ENCODE measurements at regions not wholly inside any gene's neighbourhood (a gene's known extent, or its start where the extent isn't known, plus 50 kb on each side); places are given as distances from the start of the nearest gene placed in this dataset.
"Not testable (repeated sequence)": the region's sequence is repeated elsewhere in the genome, so short reads cannot be mapped to it uniquely, and the experiment has no call there.

- Histone ChIP-seq H3K27me3 (ENCODE audit: control insufficient read depth, insufficient read depth) (no peaks in the 10 kb centered on the region), H3K27ac (ENCODE audit: low read length) (no peak overlapping the region), H3K9me3 (ENCODE audit: control insufficient read depth, low read length) (no peaks in the 10 kb centered on the region), H3K4me3 (ENCODE audit: low read length) (no peak overlapping the region), H3K4me1 (ENCODE audit: control insufficient read depth, insufficient read depth, low read length) (no peaks in the 10 kb centered on the region)
- 59% methylated on average over 3 of the region's 3 CpGs for WGBS
- DNase-seq (no peak), ATAC-seq (no peak)
- intact Hi-C loops (cut with DNase I), result no loop called here
Observed at GRCh38 chr11:38425578-38425977, 1827.5 kb upstream of the RAG2 start.

GRCh38 chr11:38423042-38423441 is 1825.0 kb upstream of the RAG2 start:
- H3K27ac ChIP-seq (ENCODE audit: low read length), result no peak overlapping the region
- ATAC-seq (no peak), DNase-seq (no peak)
- no peaks in the 10 kb centered on the region for H3K4me1 ChIP-seq (ENCODE audit: control insufficient read depth, insufficient read depth, low read length)
- no peaks in the 10 kb centered on the region for H3K9me3 ChIP-seq (ENCODE audit: control insufficient read depth, low read length)
- 49% methylated on average over 2 of the region's 2 CpGs for WGBS
- intact Hi-C loops (cut with DNase I), result no loop called here
- H3K27me3 ChIP-seq (ENCODE audit: control insufficient read depth, insufficient read depth), result no peaks in the 10 kb centered on the region
- H3K4me3 ChIP-seq (ENCODE audit: low read length), result no peak overlapping the region

- H3K27me3 ChIP-seq (ENCODE audit: control insufficient read depth, insufficient read depth), result no peaks in the 10 kb centered on the region
- H3K4me1 ChIP-seq (ENCODE audit: control insufficient read depth, insufficient read depth, low read length), result no peaks in the 10 kb centered on the region
- WGBS, result 52% methylated on average over 4 of the region's 4 CpGs
- H3K4me3 ChIP-seq (ENCODE audit: low read length), result no peak overlapping the region
- no peaks in the 10 kb centered on the region for H3K9me3 ChIP-seq (ENCODE audit: control insufficient read depth, low read length)
- intact Hi-C loops (cut with DNase I), result no loop called here
- ATAC-seq, result no peak
- peak in 1 of 3 donors; percentile 52 for DNase-seq
- no peak overlapping the region for H3K27ac ChIP-seq (ENCODE audit: low read length)
Observed at GRCh38 chr11:38416141-38416540, 1818.1 kb upstream of the RAG2 start.

- Histone ChIP-seq H3K4me3 (ENCODE audit: low read length) (no peak overlapping the region), H3K9me3 (ENCODE audit: control insufficient read depth, low read length) (no peaks in the 10 kb centered on the region), H3K27ac (ENCODE audit: low read length) (no peak overlapping the region), H3K4me1 (ENCODE audit: control insufficient read depth, insufficient read depth, low read length) (no peaks in the 10 kb centered on the region), H3K27me3 (ENCODE audit: control insufficient read depth, insufficient read depth) (no peaks in the 10 kb centered on the region)
- 66% methylated on average over 2 of the region's 2 CpGs for WGBS
- ATAC-seq (no peak), DNase-seq (no peak)
- intact Hi-C loops (cut with DNase I), result no loop called here
Observed at GRCh38 chr11:38411149-38411548, 1813.1 kb upstream of the RAG2 start.

- no peak overlapping the region for H3K4me3 ChIP-seq (ENCODE audit: low read length)
- H3K9me3 ChIP-seq (ENCODE audit: control insufficient read depth, low read length), result no peaks in the 10 kb centered on the region
- ATAC-seq (no peak), DNase-seq (no peak)
- intact Hi-C loops (cut with DNase I), result no loop called here
- H3K27ac ChIP-seq (ENCODE audit: low read length), result no peak overlapping the region
- H3K27me3 ChIP-seq (ENCODE audit: control insufficient read depth, insufficient read depth), result no peaks in the 10 kb centered on the region
- 49% methylated on average over 4 of the region's 4 CpGs for WGBS
- H3K4me1 ChIP-seq (ENCODE audit: control insufficient read depth, insufficient read depth, low read length), result no peaks in the 10 kb centered on the region
Observed at GRCh38 chr11:38402063-38402462, 1804.0 kb upstream of the RAG2 start.

- DNase-seq (no peak), ATAC-seq (no peak)
- no peak overlapping the region for H3K4me3 ChIP-seq (ENCODE audit: low read length)
- WGBS, result 91% methylated on average over 1 of the region's 1 CpG
- no peaks in the 10 kb centered on the region for H3K27me3 ChIP-seq (ENCODE audit: control insufficient read depth, insufficient read depth)
- intact Hi-C loops (cut with DNase I), result no loop called here
- no peaks in the 10 kb centered on the region for H3K4me1 ChIP-seq (ENCODE audit: control insufficient read depth, insufficient read depth, low read length)
- H3K27ac ChIP-seq (ENCODE audit: low read length), result no peak overlapping the region
- no peaks in the 10 kb centered on the region for H3K9me3 ChIP-seq (ENCODE audit: control insufficient read depth, low read length)
Observed at GRCh38 chr11:38392176-38392575, 1794.1 kb upstream of the RAG2 start.

- DNase-seq (no peak), ATAC-seq (no peak)
- intact Hi-C loops (cut with DNase I), result no loop called here
- H3K27ac ChIP-seq (ENCODE audit: low read length), result no peak overlapping the region
- H3K4me3 ChIP-seq (ENCODE audit: low read length), result no peak overlapping the region
- H3K9me3 ChIP-seq (ENCODE audit: control insufficient read depth, low read length), result no peaks in the 10 kb centered on the region
- H3K4me1 ChIP-seq (ENCODE audit: control insufficient read depth, insufficient read depth, low read length), result no peaks in the 10 kb centered on the region
- 78% methylated on average over 4 of the region's 4 CpGs for WGBS
- no peaks in the 10 kb centered on the region for H3K27me3 ChIP-seq (ENCODE audit: control insufficient read depth, insufficient read depth)
Observed at GRCh38 chr11:38384568-38384967, 1786.5 kb upstream of the RAG2 start.

GRCh38 chr11:38365274-38365673 is 1767.2 kb upstream of the RAG2 start:
- DNase-seq, result no peak
- H3K4me1 ChIP-seq (ENCODE audit: control insufficient read depth, insufficient read depth, low read length), result no peaks in the 10 kb centered on the region
- H3K4me3 ChIP-seq (ENCODE audit: low read length), result no peak overlapping the region
- H3K27me3 ChIP-seq (ENCODE audit: control insufficient read depth, insufficient read depth), result no peaks in the 10 kb centered on the region
- no peaks in the 10 kb centered on the region for H3K9me3 ChIP-seq (ENCODE audit: control insufficient read depth, low read length)
- no peak overlapping the region for H3K27ac ChIP-seq (ENCODE audit: low read length)
- 92% methylated on average over 3 of the region's 3 CpGs for WGBS
- ATAC-seq, result no peak
- intact Hi-C loops (cut with DNase I), result no loop called here

GRCh38 chr11:38356255-38356654 is 1758.2 kb upstream of the RAG2 start:
- no peaks in the 10 kb centered on the region for H3K9me3 ChIP-seq (ENCODE audit: control insufficient read depth, low read length)
- H3K27ac ChIP-seq (ENCODE audit: low read length), result no peak overlapping the region
- no peak for ATAC-seq
- WGBS, result 80% methylated on average over 2 of the region's 2 CpGs
- no peaks in the 10 kb centered on the region for H3K4me1 ChIP-seq (ENCODE audit: control insufficient read depth, insufficient read depth, low read length)
- intact Hi-C loops (cut with DNase I), result no loop called here
- no peak for DNase-seq
- H3K4me3 ChIP-seq (ENCODE audit: low read length), result no peak overlapping the region
- no peaks in the 10 kb centered on the region for H3K27me3 ChIP-seq (ENCODE audit: control insufficient read depth, insufficient read depth)

GRCh38 chr11:38345286-38345685 is 1747.2 kb upstream of the RAG2 start:
- intact Hi-C loops (cut with DNase I), result no loop called here
- 89% methylated on average over 3 of the region's 3 CpGs for WGBS
- ATAC-seq, result no peak

GRCh38 chr11:38341612-38342011 is 1743.6 kb upstream of the RAG2 start:
- H3K4me3 ChIP-seq (ENCODE audit: low read length); DNase-seq; ATAC-seq; H3K9me3 ChIP-seq (ENCODE audit: control insufficient read depth, low read length); H3K27ac ChIP-seq (ENCODE audit: low read length); intact Hi-C loops (cut with DNase I); H3K4me1 ChIP-seq (ENCODE audit: control insufficient read depth, insufficient read depth, low read length); H3K27me3 ChIP-seq (ENCODE audit: control insufficient read depth, insufficient read depth): not testable (repeated sequence)
- WGBS, result 80% methylated on average over 2 of the region's 2 CpGs

More at GRCh38 chr11:38345286-38345685, 1747.2 kb upstream of the RAG2 start:
- no peaks in the 10 kb centered on the region for H3K4me1 ChIP-seq (ENCODE audit: control insufficient read depth, insufficient read depth, low read length)
- H3K9me3 ChIP-seq (ENCODE audit: control insufficient read depth, low read length), result peaks cover 4% of the 10 kb centered on the region
- no peaks in the 10 kb centered on the region for H3K27me3 ChIP-seq (ENCODE audit: control insufficient read depth, insufficient read depth)
- DNase-seq, result no peak
- H3K4me3 ChIP-seq (ENCODE audit: low read length), result no peak overlapping the region
- no peak overlapping the region for H3K27ac ChIP-seq (ENCODE audit: low read length)

GRCh38 chr11:38339835-38340440 is 1741.9 kb upstream of the RAG2 start:
- Histone ChIP-seq H3K4me3 (ENCODE audit: low read length) (no peak overlapping the region), H3K4me1 (ENCODE audit: control insufficient read depth, insufficient read depth, low read length) (no peaks in the 10 kb centered on the region), H3K27me3 (ENCODE audit: control insufficient read depth, insufficient read depth) (no peaks in the 10 kb centered on the region), H3K9me3 (ENCODE audit: control insufficient read depth, low read length) (no peaks in the 10 kb centered on the region), H3K27ac (ENCODE audit: low read length) (no peak overlapping the region)
- DNase-seq (no peak), ATAC-seq (no peak)
- intact Hi-C loops (cut with DNase I), result no loop called here
- WGBS, result 78% methylated on average over 8 of the region's 8 CpGs
